ENCODE measurements at regions not wholly inside any gene's neighbourhood (a gene's known extent, or its start where the extent isn't known, plus 50 kb on each side); places are given as distances from the start of the nearest gene placed in this dataset.

DNA sequence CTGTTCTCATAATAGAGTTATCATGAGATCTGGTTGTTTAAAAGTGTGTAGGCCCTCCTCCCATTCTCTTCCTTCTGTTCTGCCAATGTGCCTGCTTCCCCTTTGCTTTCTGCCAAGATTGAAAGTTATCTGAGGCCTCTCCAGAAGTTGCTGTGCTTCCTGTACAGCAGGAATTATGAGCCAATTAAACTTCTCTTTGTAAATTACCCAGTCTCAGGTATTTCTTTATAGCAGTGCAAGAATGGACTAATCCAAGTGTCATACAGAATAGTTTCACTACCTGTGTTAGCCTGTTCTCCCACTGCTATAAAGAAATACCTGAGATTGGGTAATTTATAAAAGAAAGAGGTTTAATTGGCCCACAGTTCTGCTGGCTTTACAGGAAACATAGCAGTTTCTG lies 100.0 kb downstream of the CD24 start:
- TF ChIP-seq CTCF (IDR thresholded peaks at IDR 0.05) (no peak), POLR2A (IDR thresholded peaks at IDR 0.05) (no peak)

Data from lower leg skin (tissue), 3 donors.